SK-N-SH (cell line): ENCODE measurements at regions not wholly inside any gene's neighbourhood (a gene's known extent, or its start where the extent isn't known, plus 50 kb on each side); places are given as distances from the start of the nearest gene placed in this dataset.
"Not testable (repeated sequence)": the region's sequence is repeated elsewhere in the genome, so short reads cannot be mapped to it uniquely, and the experiment has no call there.

Experiments
- CHD2 ChIP-seq: fragments of 150-350 bp; IDR thresholded peaks from 2 replicates; pipeline ENCODE4 v1.6.1; 2018; ENCODE audit warnings: low read length; ENCODE audit not compliant: partially characterized antibody
- EP300 ChIP-seq, 2 experiments: IDR thresholded peaks; 2 replicates each; pipeline versions ENCODE4 v1.4.0 to v1.6.1; 2012; ENCODE audit warnings: borderline replicate concordance in 1 of 2, low read depth in 1 of 2, low read length in 1 of 2
- FOXM1 ChIP-seq: IDR thresholded peaks from 2 replicates; pipeline ENCODE4 v1.4.0; 2012; ENCODE audit warnings: low read depth, mild to moderate bottlenecking
- GATA2 ChIP-seq: sonication (generic); formaldehyde crosslinking; IDR thresholded peaks from 2 replicates; pipeline ENCODE4 v1.5.0; 2020; ENCODE audit warnings: mild to moderate bottlenecking, missing genetic modification reagents
- POLR2AphosphoS5 ChIP-seq: IDR thresholded peaks from 2 replicates; pipeline ENCODE4 v1.6.1; 2012; ENCODE audit warnings: low read depth, low read length
- TAF1 ChIP-seq: IDR thresholded peaks from 2 replicates; pipeline ENCODE4 v1.6.1; 2012; ENCODE audit warnings: low read depth, mild to moderate bottlenecking, low read length, moderate library complexity, borderline replicate concordance
- TCF12 ChIP-seq: IDR thresholded peaks from 2 replicates; pipeline ENCODE4 v1.4.0; 2012
- TF ChIP-seq, protein P1 (sequence below): IDR thresholded peaks from 2 replicates; pipeline ENCODE4 v1.4.0; 2012; ENCODE audit warnings: low read depth
- TF ChIP-seq, protein P2 (sequence below): fragments of 200-600 bp; sonication (generic); IDR thresholded peaks from 2 replicates; pipeline ENCODE4 v1.6.1; 2017; ENCODE audit warnings: antibody characterized with exemption, mild to moderate bottlenecking, moderate library complexity
- TF ChIP-seq, protein P3 (sequence below): IDR thresholded peaks from 2 replicates; pipeline ENCODE4 v1.4.0; 2012; ENCODE audit warnings: low read depth, borderline replicate concordance

DNA sequence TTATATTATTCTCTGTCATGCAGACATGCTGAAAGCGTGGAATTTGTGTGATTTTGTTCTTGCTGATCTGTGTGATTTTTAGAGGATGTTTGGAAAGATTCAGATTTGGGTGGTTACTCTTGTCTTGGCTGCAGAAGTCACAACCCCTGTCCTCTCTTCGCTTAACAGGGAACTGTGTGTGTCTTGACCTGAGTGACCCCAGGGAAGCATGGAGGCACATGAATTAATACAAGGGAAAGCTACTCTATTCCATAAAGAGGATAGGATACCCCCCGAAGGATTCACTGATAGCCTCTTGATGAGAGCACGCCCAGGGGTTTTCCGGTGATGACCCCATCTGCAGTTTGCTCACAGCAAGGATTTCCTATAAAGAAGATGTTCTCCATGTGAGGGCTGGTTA, 168.8 kb upstream of the ZNF469 start:
- not testable (repeated sequence) for TF ChIP-seq GATA2; CHD2; FOXM1; TCF12; EP300 (IDR thresholded peaks at IDR 0.05; ENCODE audit: borderline replicate concordance in 1 of 2, low read depth in 1 of 2, low read length in 1 of 2); POLR2AphosphoS5; TAF1
- TF ChIP-seq, protein P1, sequence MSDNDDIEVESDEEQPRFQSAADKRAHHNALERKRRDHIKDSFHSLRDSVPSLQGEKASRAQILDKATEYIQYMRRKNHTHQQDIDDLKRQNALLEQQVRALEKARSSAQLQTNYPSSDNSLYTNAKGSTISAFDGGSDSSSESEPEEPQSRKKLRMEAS: not testable (repeated sequence)
- TF ChIP-seq, protein P2, sequence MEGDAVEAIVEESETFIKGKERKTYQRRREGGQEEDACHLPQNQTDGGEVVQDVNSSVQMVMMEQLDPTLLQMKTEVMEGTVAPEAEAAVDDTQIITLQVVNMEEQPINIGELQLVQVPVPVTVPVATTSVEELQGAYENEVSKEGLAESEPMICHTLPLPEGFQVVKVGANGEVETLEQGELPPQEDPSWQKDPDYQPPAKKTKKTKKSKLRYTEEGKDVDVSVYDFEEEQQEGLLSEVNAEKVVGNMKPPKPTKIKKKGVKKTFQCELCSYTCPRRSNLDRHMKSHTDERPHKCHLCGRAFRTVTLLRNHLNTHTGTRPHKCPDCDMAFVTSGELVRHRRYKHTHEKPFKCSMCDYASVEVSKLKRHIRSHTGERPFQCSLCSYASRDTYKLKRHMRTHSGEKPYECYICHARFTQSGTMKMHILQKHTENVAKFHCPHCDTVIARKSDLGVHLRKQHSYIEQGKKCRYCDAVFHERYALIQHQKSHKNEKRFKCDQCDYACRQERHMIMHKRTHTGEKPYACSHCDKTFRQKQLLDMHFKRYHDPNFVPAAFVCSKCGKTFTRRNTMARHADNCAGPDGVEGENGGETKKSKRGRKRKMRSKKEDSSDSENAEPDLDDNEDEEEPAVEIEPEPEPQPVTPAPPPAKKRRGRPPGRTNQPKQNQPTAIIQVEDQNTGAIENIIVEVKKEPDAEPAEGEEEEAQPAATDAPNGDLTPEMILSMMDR: not testable (repeated sequence)
- TF ChIP-seq, protein P3, sequence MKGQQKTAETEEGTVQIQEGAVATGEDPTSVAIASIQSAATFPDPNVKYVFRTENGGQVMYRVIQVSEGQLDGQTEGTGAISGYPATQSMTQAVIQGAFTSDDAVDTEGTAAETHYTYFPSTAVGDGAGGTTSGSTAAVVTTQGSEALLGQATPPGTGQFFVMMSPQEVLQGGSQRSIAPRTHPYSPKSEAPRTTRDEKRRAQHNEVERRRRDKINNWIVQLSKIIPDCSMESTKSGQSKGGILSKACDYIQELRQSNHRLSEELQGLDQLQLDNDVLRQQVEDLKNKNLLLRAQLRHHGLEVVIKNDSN: not testable (repeated sequence)
